ENCODE measurements at regions not wholly inside any gene's neighbourhood (a gene's known extent, or its start where the extent isn't known, plus 50 kb on each side); places are given as distances from the start of the nearest gene placed in this dataset.

- no peak overlapping the region for H3K4me3 ChIP-seq (ENCODE audit: control insufficient read depth, low read depth, low read length)
- DNase-seq (ENCODE audit: low read depth), result no peak
- TF ChIP-seq CTCF (IDR thresholded peaks at IDR 0.05; ENCODE audit: control insufficient read depth, insufficient read depth, low read depth, low read length, missing control alignments), result no peak
Measured at GRCh38 chr2:181142514-181142913, 162.1 kb downstream of the UBE2E3 start.

GRCh38 chr2:181143790-181144300 is 163.4 kb downstream of the UBE2E3 start:
- TF ChIP-seq CTCF (IDR thresholded peaks at IDR 0.05; ENCODE audit: control insufficient read depth, insufficient read depth, low read depth, low read length, missing control alignments), result no peak
- no peak for DNase-seq (ENCODE audit: low read depth)
- H3K4me3 ChIP-seq (ENCODE audit: control insufficient read depth, low read depth, low read length), result no peak overlapping the region

- no peak for TF ChIP-seq CTCF (IDR thresholded peaks at IDR 0.05; ENCODE audit: control insufficient read depth, insufficient read depth, low read depth, low read length, missing control alignments)
- no peak for DNase-seq (ENCODE audit: low read depth)
- no peak overlapping the region for H3K4me3 ChIP-seq (ENCODE audit: control insufficient read depth, low read depth, low read length)
Measured at GRCh38 chr2:181145645-181146044, 165.2 kb downstream of the UBE2E3 start.

GRCh38 chr2:181146171-181146570 is 165.8 kb downstream of the UBE2E3 start:
- no peak for TF ChIP-seq CTCF (IDR thresholded peaks at IDR 0.05; ENCODE audit: control insufficient read depth, insufficient read depth, low read depth, low read length, missing control alignments)
- no peak overlapping the region for H3K4me3 ChIP-seq (ENCODE audit: control insufficient read depth, low read depth, low read length)
- no peak for DNase-seq (ENCODE audit: low read depth)

GRCh38 chr2:181149056-181149455 is 168.7 kb downstream of the UBE2E3 start:
- H3K4me3 ChIP-seq (ENCODE audit: control insufficient read depth, low read depth, low read length), result no peak overlapping the region
- no peak for DNase-seq (ENCODE audit: low read depth)
- TF ChIP-seq CTCF (IDR thresholded peaks at IDR 0.05; ENCODE audit: control insufficient read depth, insufficient read depth, low read depth, low read length, missing control alignments), result no peak

GRCh38 chr2:181152226-181152625 is 171.8 kb downstream of the UBE2E3 start:
- DNase-seq (ENCODE audit: low read depth), result no peak
- TF ChIP-seq CTCF (IDR thresholded peaks at IDR 0.05; ENCODE audit: control insufficient read depth, insufficient read depth, low read depth, low read length, missing control alignments), result no peak
- no peak overlapping the region for H3K4me3 ChIP-seq (ENCODE audit: control insufficient read depth, low read depth, low read length)

GRCh38 chr2:181152701-181153100 is 172.3 kb downstream of the UBE2E3 start:
- no peak for TF ChIP-seq CTCF (IDR thresholded peaks at IDR 0.05; ENCODE audit: control insufficient read depth, insufficient read depth, low read depth, low read length, missing control alignments)
- no peak overlapping the region for H3K4me3 ChIP-seq (ENCODE audit: control insufficient read depth, low read depth, low read length)
- DNase-seq (ENCODE audit: low read depth), result no peak
